ENCODE measurements at regions not wholly inside any gene's neighbourhood (a gene's known extent, or its start where the extent isn't known, plus 50 kb on each side); places are given as distances from the start of the nearest gene placed in this dataset.

- H3K9ac ChIP-seq (ENCODE audit: insufficient read length, low read depth), result no peak overlapping the region
- no peaks in the 10 kb centered on the region for H3K27me3 ChIP-seq (ENCODE audit: insufficient read depth, insufficient read length)
- no peak overlapping the region for H3K4me3 ChIP-seq (ENCODE audit: insufficient read length, low read depth)
- no peaks in the 10 kb centered on the region for H3K4me1 ChIP-seq (ENCODE audit: insufficient read depth, insufficient read length)
- DNase-seq (ENCODE audit: low read depth, low spot score), result no peak
- no peaks in the 10 kb centered on the region for H3K9me3 ChIP-seq (ENCODE audit: insufficient read depth, low read length)
- no peaks in the 10 kb centered on the region for H3K36me3 ChIP-seq (ENCODE audit: insufficient read depth, insufficient read length, low read length)
- TF ChIP-seq YY1 (IDR thresholded peaks at IDR 0.05; ENCODE audit: insufficient read depth, insufficient read length) (no peak), SUZ12 (IDR thresholded peaks at IDR 0.05; ENCODE audit: extremely low read depth, insufficient read depth, insufficient read length) (no peak), ZNF274 (IDR thresholded peaks at IDR 0.05; ENCODE audit: low read depth, low read length) (no peak)
Observed at GRCh38 chr4:20621476-20621875, 78.8 kb upstream of the PACRGL start.

- Histone ChIP-seq H3K4me1 (ENCODE audit: insufficient read depth, insufficient read length) (no peaks in the 10 kb centered on the region), H3K27me3 (ENCODE audit: insufficient read depth, insufficient read length) (no peaks in the 10 kb centered on the region), H3K9me3 (ENCODE audit: insufficient read depth, low read length) (no peaks in the 10 kb centered on the region; the same call in 1 of the 2 replicates), H3K36me3 (ENCODE audit: insufficient read depth, insufficient read length, low read length) (no peaks in the 10 kb centered on the region), H3K4me3 (ENCODE audit: insufficient read length, low read depth) (no peak overlapping the region), H3K9ac (ENCODE audit: insufficient read length, low read depth) (no peak overlapping the region)
- no peak for DNase-seq (ENCODE audit: low read depth, low spot score)
- TF ChIP-seq SUZ12 (IDR thresholded peaks at IDR 0.05; ENCODE audit: extremely low read depth, insufficient read depth, insufficient read length) (no peak), YY1 (IDR thresholded peaks at IDR 0.05; ENCODE audit: insufficient read depth, insufficient read length) (no peak)
Observed at GRCh38 chr4:20622701-20623100, 77.6 kb upstream of the PACRGL start.

- no peak for TF ChIP-seq SUZ12 (IDR thresholded peaks at IDR 0.05; ENCODE audit: extremely low read depth, insufficient read depth, insufficient read length)
- no peak for TF ChIP-seq ZNF274 (IDR thresholded peaks at IDR 0.05; ENCODE audit: low read depth, low read length)
- no peak for TF ChIP-seq YY1 (IDR thresholded peaks at IDR 0.05; ENCODE audit: insufficient read depth, insufficient read length)
- Histone ChIP-seq H3K27me3 (ENCODE audit: insufficient read depth, insufficient read length) (no peaks in the 10 kb centered on the region), H3K4me3 (ENCODE audit: insufficient read length, low read depth) (no peak overlapping the region), H3K4me1 (ENCODE audit: insufficient read depth, insufficient read length) (no peaks in the 10 kb centered on the region), H3K9ac (ENCODE audit: insufficient read length, low read depth) (no peak overlapping the region), H3K9me3 (ENCODE audit: insufficient read depth, low read length) (peaks cover 9% of the 10 kb centered on the region; the same call in 1 of the 2 replicates), H3K36me3 (ENCODE audit: insufficient read depth, insufficient read length, low read length) (no peaks in the 10 kb centered on the region)
- DNase-seq (ENCODE audit: low read depth, low spot score), result no peak
Observed at GRCh38 chr4:20623939-20624338, 76.3 kb upstream of the PACRGL start.

DNA sequence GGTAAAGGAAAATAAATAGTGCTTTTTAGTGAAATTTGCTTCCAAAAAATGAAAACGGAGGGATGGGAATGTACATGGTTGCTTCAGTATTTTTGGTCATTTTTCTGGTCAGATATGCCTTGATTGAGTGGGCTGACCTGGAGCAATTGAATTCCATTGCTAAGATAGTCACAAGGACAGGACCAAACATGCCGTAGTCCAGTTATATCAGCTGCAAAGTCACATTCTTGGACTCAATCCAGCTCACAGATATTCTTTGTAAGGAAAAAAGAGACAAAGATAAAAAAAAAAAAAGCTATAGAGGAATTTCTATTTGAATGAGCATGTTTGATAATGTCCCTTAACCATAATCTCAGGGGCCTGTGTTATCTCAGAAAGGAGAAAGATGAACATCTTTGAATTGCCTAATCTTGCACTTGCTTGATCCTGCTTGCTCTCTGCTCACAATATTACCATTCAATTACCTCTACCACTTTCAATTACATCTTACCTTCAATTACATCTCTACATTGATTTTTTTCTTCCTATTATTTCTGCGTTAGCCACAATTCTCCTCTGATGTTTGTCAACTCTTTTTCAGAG is 75.4 kb upstream of the PACRGL start:
- DNase-seq (ENCODE audit: low read depth, low spot score), result no peak
- no peaks in the 10 kb centered on the region for H3K4me1 ChIP-seq (ENCODE audit: insufficient read depth, insufficient read length)
- no peak overlapping the region for H3K9ac ChIP-seq (ENCODE audit: insufficient read length, low read depth)
- H3K4me3 ChIP-seq (ENCODE audit: insufficient read length, low read depth), result no peak overlapping the region
- peaks cover 9% of the 10 kb centered on the region; the same call in 1 of the 2 replicates for H3K9me3 ChIP-seq (ENCODE audit: insufficient read depth, low read length)
- no peaks in the 10 kb centered on the region for H3K27me3 ChIP-seq (ENCODE audit: insufficient read depth, insufficient read length)
- no peaks in the 10 kb centered on the region for H3K36me3 ChIP-seq (ENCODE audit: insufficient read depth, insufficient read length, low read length)
- TF ChIP-seq ZNF274 (IDR thresholded peaks at IDR 0.05; ENCODE audit: low read depth, low read length), result no peak
- no peak for TF ChIP-seq YY1 (IDR thresholded peaks at IDR 0.05; ENCODE audit: insufficient read depth, insufficient read length)
- TF ChIP-seq SUZ12 (IDR thresholded peaks at IDR 0.05; ENCODE audit: extremely low read depth, insufficient read depth, insufficient read length), result no peak

- Histone ChIP-seq H3K36me3 (ENCODE audit: insufficient read depth, insufficient read length, low read length) (no peaks in the 10 kb centered on the region), H3K9me3 (ENCODE audit: insufficient read depth, low read length) (peaks cover 9% of the 10 kb centered on the region; the same call in 1 of the 2 replicates), H3K4me1 (ENCODE audit: insufficient read depth, insufficient read length) (no peaks in the 10 kb centered on the region), H3K9ac (ENCODE audit: insufficient read length, low read depth) (no peak overlapping the region), H3K27me3 (ENCODE audit: insufficient read depth, insufficient read length) (no peaks in the 10 kb centered on the region), H3K4me3 (ENCODE audit: insufficient read length, low read depth) (no peak overlapping the region)
- no peak for TF ChIP-seq ZNF274 (IDR thresholded peaks at IDR 0.05; ENCODE audit: low read depth, low read length)
- TF ChIP-seq YY1 (IDR thresholded peaks at IDR 0.05; ENCODE audit: insufficient read depth, insufficient read length), result no peak
- TF ChIP-seq SUZ12 (IDR thresholded peaks at IDR 0.05; ENCODE audit: extremely low read depth, insufficient read depth, insufficient read length), result no peak
- no peak for DNase-seq (ENCODE audit: low read depth, low spot score)
Observed at GRCh38 chr4:20625426-20625825, 74.8 kb upstream of the PACRGL start.

- Histone ChIP-seq H3K4me3 (ENCODE audit: insufficient read length, low read depth) (no peak overlapping the region), H3K9ac (ENCODE audit: insufficient read length, low read depth) (no peak overlapping the region), H3K4me1 (ENCODE audit: insufficient read depth, insufficient read length) (no peaks in the 10 kb centered on the region), H3K27me3 (ENCODE audit: insufficient read depth, insufficient read length) (no peaks in the 10 kb centered on the region), H3K36me3 (ENCODE audit: insufficient read depth, insufficient read length, low read length) (no peaks in the 10 kb centered on the region), H3K9me3 (ENCODE audit: insufficient read depth, low read length) (peaks cover 9% of the 10 kb centered on the region; the same call in 1 of the 2 replicates)
- no peak for TF ChIP-seq ZNF274 (IDR thresholded peaks at IDR 0.05; ENCODE audit: low read depth, low read length)
- TF ChIP-seq SUZ12 (IDR thresholded peaks at IDR 0.05; ENCODE audit: extremely low read depth, insufficient read depth, insufficient read length), result no peak
- no peak for TF ChIP-seq YY1 (IDR thresholded peaks at IDR 0.05; ENCODE audit: insufficient read depth, insufficient read length)
- DNase-seq (ENCODE audit: low read depth, low spot score), result no peak
Observed at GRCh38 chr4:20626326-20627005, 73.8 kb upstream of the PACRGL start.

DNA sequence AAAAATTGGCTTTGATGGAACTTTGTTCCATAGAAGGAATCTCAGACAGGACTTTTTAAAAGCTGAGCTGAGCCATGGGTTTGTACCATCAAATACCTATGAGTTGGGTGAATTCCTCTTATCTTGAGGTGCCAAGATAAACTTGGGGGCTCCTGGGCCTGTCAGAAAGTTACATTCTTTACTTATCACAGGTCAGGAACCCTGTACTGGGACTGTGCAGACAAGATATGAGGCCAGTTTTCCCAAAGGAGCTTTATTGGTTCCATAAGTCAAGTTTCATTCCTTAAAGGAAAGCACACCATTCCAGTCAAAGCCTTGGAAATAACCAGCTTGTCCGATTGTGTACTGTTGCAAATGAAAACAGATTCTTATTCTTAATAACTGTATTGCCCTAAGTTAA is 72.4 kb upstream of the PACRGL start:
- no peak overlapping the region for H3K9ac ChIP-seq (ENCODE audit: insufficient read length, low read depth)
- no peaks in the 10 kb centered on the region for H3K27me3 ChIP-seq (ENCODE audit: insufficient read depth, insufficient read length)
- no peaks in the 10 kb centered on the region for H3K36me3 ChIP-seq (ENCODE audit: insufficient read depth, insufficient read length, low read length)
- no peaks in the 10 kb centered on the region for H3K4me1 ChIP-seq (ENCODE audit: insufficient read depth, insufficient read length)
- no peak for DNase-seq (ENCODE audit: low read depth, low spot score)
- TF ChIP-seq SUZ12 (IDR thresholded peaks at IDR 0.05; ENCODE audit: extremely low read depth, insufficient read depth, insufficient read length), result no peak
- no peak for TF ChIP-seq ZNF274 (IDR thresholded peaks at IDR 0.05; ENCODE audit: low read depth, low read length)
- no peak for TF ChIP-seq YY1 (IDR thresholded peaks at IDR 0.05; ENCODE audit: insufficient read depth, insufficient read length)
- peaks cover 9% of the 10 kb centered on the region; the same call in 1 of the 2 replicates for H3K9me3 ChIP-seq (ENCODE audit: insufficient read depth, low read length)
- no peak overlapping the region for H3K4me3 ChIP-seq (ENCODE audit: insufficient read length, low read depth)
